Keratinocyte (primary cell): ENCODE measurements at regions not wholly inside any gene's neighbourhood (a gene's known extent, or its start where the extent isn't known, plus 50 kb on each side); places are given as distances from the start of the nearest gene placed in this dataset.

Experiments
- CTCF ChIP-seq, 3 experiments: IDR thresholded peaks in 1 of 3; conservative IDR thresholded peaks in 1 of 3; optimal IDR thresholded peaks in 1 of 3; 2 replicates in 2 of 3; 3 replicates in 1 of 3; pipeline versions ENCODE3 to v1.5.1; 2011; ENCODE audit warnings: low read length in 3 of 3, mild to moderate bottlenecking in 3 of 3, moderate library complexity in 2 of 3, control low read depth in 1 of 3, inconsistent platforms in 1 of 3; ENCODE audit not compliant: insufficient read depth in 2 of 3; ENCODE audit errors: extremely low read depth in 1 of 3
- EZH2 ChIP-seq: IDR thresholded peaks from one replicate; pipeline ENCODE4 v1.6.1; 2012; ENCODE audit warnings: inconsistent platforms, mild to moderate bottlenecking, low read length, moderate library complexity

DNA sequence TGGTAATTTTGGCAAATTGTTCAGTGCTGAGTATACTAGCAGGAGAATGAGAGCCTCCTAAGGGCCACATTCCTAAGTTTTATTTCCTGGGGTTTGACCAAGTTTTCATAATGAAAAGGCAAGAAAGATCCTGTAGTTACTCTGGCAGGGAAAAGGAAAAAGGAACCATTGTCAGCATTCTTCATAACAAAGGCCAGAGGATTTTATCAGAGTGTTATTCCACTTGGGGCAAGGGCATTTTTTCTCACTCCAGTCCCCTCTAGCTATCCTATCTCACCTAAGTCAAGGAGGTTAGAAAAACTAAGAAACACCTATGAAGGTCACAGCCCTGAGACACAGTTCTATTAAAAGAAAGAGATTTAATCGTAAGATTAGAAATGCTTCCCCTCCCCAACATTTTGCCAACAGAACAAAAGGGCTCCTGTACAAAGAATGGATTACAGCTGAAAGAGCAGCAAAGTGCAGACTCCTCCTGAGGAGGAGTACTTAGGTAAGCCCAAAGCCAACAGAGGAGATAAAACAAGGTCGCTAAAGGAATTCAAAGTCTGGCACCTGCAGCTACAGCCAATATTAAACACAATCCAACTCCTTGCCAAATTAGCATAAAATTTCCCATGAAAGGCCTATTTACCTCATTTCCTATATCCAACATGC is 162.4 kb downstream of the GALC start:
- TF ChIP-seq CTCF (optimal IDR thresholded peaks at IDR 0.05 in 1 of 3, IDR thresholded peaks at IDR 0.05 in 1 of 3, conservative IDR thresholded peaks at IDR 0.05 in 1 of 3; ENCODE audit: extremely low read depth in 1 of 3, insufficient read depth in 2 of 3, low read length in 3 of 3) (no peak), EZH2 (no peak)
